ENCODE measurements at regions not wholly inside any gene's neighbourhood (a gene's known extent, or its start where the extent isn't known, plus 50 kb on each side); places are given as distances from the start of the nearest gene placed in this dataset.
A peak's percentile ranks its signal among the peaks of the same experiment; 100 is the strongest.

DNA sequence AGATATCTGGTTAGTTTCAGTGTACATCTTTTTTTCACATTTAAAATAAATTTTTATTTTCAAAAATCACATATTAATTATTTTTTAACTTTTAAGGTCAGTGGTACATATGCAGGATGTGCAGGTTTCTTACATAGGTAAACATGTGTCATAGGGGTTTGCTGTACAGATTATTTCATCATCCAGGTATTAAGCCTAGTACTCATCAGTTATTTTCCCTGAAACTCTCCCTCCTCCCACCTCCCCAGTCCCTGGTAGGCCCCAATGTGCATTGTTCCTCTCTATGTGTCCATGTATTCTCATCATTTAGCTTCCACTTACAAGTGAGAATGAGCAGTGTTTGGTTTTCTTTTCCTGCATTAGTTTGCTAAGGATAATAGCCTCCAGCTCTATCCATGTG, 323.0 kb downstream of the C7orf25 start:
- DNase-seq (ENCODE audit: low read depth), result no peak
- TF ChIP-seq, protein P1, sequence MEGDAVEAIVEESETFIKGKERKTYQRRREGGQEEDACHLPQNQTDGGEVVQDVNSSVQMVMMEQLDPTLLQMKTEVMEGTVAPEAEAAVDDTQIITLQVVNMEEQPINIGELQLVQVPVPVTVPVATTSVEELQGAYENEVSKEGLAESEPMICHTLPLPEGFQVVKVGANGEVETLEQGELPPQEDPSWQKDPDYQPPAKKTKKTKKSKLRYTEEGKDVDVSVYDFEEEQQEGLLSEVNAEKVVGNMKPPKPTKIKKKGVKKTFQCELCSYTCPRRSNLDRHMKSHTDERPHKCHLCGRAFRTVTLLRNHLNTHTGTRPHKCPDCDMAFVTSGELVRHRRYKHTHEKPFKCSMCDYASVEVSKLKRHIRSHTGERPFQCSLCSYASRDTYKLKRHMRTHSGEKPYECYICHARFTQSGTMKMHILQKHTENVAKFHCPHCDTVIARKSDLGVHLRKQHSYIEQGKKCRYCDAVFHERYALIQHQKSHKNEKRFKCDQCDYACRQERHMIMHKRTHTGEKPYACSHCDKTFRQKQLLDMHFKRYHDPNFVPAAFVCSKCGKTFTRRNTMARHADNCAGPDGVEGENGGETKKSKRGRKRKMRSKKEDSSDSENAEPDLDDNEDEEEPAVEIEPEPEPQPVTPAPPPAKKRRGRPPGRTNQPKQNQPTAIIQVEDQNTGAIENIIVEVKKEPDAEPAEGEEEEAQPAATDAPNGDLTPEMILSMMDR (IDR thresholded peaks at IDR 0.05; ENCODE audit: insufficient read depth, low read depth, low read length), result no peak
- no peak overlapping the region for H3K4me3 ChIP-seq (ENCODE audit: low read depth, low read length)

DNA sequence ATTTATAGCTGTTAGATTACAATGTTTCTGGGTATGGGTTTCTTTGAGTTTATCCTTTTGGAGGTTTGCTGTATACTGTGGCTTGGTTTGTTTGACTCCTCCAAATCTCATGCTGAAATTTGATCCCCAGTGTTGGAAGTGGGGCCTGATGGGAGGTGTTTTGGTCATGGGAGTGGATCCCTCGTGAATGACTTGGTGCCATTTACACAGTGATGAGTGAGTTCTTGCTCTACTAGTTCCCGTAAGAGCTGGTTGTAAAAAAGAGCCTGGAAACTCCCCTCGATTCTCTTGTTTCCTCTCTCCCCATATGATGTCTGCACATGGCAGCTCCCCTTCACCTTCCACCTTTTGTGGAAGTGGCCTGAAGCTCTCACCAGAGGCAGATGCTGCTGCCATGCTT, 324.1 kb downstream of the C7orf25 start:
- TF ChIP-seq, protein P1 (IDR thresholded peaks at IDR 0.05; ENCODE audit: insufficient read depth, low read depth, low read length), result no peak
- no peak for DNase-seq (ENCODE audit: low read depth)
- no peak overlapping the region for H3K4me3 ChIP-seq (ENCODE audit: low read depth, low read length)

- H3K4me3 ChIP-seq (ENCODE audit: low read depth, low read length), result no peak overlapping the region
- TF ChIP-seq, protein P1 (IDR thresholded peaks at IDR 0.05; ENCODE audit: insufficient read depth, low read depth, low read length), result no peak
- DNase-seq (ENCODE audit: low read depth), result no peak
Measured at GRCh38 chr7:42580061-42580460, 331.8 kb downstream of the C7orf25 start.

DNA sequence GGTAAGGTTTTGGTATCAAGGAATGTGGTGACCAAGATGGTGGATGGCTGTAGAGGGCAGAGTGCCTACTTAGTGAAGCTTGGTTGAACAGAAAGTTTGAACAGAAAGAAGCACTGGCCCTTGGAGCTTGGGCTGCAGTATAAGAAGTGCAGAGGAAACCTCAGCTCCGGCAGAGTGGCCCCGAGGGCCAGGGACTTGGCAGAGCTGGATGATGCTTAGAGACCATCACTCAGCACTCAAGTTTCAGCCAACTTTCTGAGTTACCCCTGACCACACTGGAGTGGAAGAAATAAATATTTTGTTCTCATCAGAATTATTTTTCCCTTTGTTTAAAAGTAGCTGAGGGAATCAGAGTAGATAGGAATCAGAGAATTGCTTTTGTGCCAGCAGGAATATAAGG, 336.7 kb downstream of the C7orf25 start:
- TF ChIP-seq, protein P1 (IDR thresholded peaks at IDR 0.05; ENCODE audit: insufficient read depth, low read depth, low read length), result no peak
- DNase-seq (ENCODE audit: low read depth), result no peak
- H3K4me3 ChIP-seq (ENCODE audit: low read depth, low read length), result no peak overlapping the region

- no peak overlapping the region for H3K4me3 ChIP-seq (ENCODE audit: low read depth, low read length)
- TF ChIP-seq, protein P1 (IDR thresholded peaks at IDR 0.05; ENCODE audit: insufficient read depth, low read depth, low read length), result peak; percentile 39
- peak; percentile 7 for DNase-seq (ENCODE audit: low read depth)
Measured at GRCh38 chr7:42574685-42575084, 337.2 kb downstream of the C7orf25 start.

DNA sequence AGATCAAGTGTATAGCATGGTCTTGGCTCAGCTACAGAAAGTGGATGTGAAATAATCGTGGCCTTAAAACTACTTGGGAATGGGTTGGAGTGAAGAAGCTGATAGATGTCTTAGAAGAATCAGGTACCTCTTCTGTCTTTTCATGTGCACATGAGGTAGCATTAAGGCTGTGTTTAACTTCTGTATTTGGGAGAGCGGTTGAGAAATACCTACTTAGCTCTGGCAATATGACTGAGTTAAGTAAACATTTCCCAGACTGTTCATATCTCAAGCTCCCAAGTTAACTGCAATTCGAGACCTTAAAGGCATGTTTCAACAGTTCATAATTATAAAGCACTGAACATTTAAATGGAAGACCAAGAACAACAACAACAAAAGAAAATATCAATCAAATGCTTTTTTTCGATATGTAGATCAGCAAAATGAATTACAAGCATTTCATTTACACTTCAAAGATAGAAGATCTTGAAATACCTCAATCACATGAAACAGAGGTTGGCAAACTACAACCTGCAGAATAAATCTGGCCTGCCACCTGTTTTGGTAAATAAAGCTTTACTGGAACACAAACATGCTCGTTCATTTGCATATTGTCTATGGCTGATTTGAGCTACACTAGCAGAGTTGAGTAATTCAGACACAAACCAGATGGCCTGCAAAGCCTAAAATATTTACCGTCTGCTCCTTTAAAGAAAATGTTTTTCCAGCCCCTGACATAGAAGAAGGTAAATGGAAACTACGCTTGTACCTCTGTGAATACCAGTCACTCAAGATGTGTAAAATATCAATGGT, 337.1 kb upstream of the GLI3 start:
- no peak overlapping the region for H3K4me3 ChIP-seq (ENCODE audit: low read depth, low read length)
- peak; percentile 85 for DNase-seq (ENCODE audit: low read depth)
- TF ChIP-seq, protein P1 (IDR thresholded peaks at IDR 0.05; ENCODE audit: insufficient read depth, low read depth, low read length), result no peak

DNA sequence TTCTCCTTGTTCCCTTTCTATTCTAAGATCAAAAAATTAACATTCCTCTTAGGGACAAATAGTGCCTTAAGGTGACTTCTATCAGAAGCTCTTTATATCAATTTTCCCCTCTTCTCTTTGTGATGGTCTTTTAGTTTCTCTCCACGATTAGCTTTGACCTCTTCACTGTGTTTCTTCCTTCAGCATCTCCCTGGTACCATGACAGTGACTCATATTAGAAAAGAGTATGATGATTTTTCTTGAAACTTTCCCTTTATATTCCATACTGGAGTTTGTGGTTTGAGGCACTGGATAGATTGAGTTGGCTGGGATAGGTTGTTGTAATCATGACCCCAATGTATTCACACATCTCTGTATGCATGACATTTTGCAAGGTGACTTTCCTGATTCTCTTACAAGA, 335.6 kb upstream of the GLI3 start:
- TF ChIP-seq, protein P1 (IDR thresholded peaks at IDR 0.05; ENCODE audit: insufficient read depth, low read depth, low read length), result no peak
- no peak for DNase-seq (ENCODE audit: low read depth)
- H3K4me3 ChIP-seq (ENCODE audit: low read depth, low read length), result no peak overlapping the region

Measured in fibroblast of villous mesenchyme (primary cell).